Osteocyte (in vitro differentiated cells): ENCODE measurements at regions not wholly inside any gene's neighbourhood (a gene's known extent, or its start where the extent isn't known, plus 50 kb on each side); places are given as distances from the start of the nearest gene placed in this dataset.

Experiments used
- DNase-seq: peaks from one replicate; pipeline ENCODE4 v3.0.0; 2021; ENCODE audit warnings: mixed read lengths; ENCODE audit not compliant: unreplicated experiment; ENCODE audit errors: extremely low spot score
- H3K27ac Mint-ChIP-seq: one replicate; pipeline ENCODE4 v1.8.0; 2021; ENCODE audit warnings: mild to moderate bottlenecking, mixed read lengths; ENCODE audit not compliant: unreplicated experiment
- H3K27me3 Mint-ChIP-seq: one replicate; pipeline ENCODE4 v1.8.0; 2021; ENCODE audit warnings: mixed read lengths; ENCODE audit not compliant: unreplicated experiment
- H3K36me3 Mint-ChIP-seq: one replicate; pipeline ENCODE4 v1.8.0; 2021; ENCODE audit warnings: mixed read lengths; ENCODE audit not compliant: unreplicated experiment
- H3K4me1 Mint-ChIP-seq: one replicate; pipeline ENCODE4 v1.8.0; 2021; ENCODE audit warnings: mixed read lengths; ENCODE audit not compliant: unreplicated experiment
- H3K4me3 Mint-ChIP-seq: one replicate; pipeline ENCODE4 v1.8.0; 2021; ENCODE audit warnings: mild to moderate bottlenecking, moderate library complexity, mixed read lengths; ENCODE audit not compliant: unreplicated experiment
- H3K9me3 Mint-ChIP-seq: one replicate; pipeline ENCODE4 v1.8.0; 2021; ENCODE audit warnings: mixed read lengths; ENCODE audit not compliant: unreplicated experiment
- CTCF ChIP-seq: fragments of 200-600 bp; sonication (generic); IDR thresholded peaks from 2 replicates; pipeline ENCODE4 v1.5.0; 2021; ENCODE audit warnings: antibody characterized with exemption, mild to moderate bottlenecking, moderate library complexity

- DNase-seq, result no peak
- no peaks in the 10 kb centered on the region for H3K36me3 Mint-ChIP-seq
- peaks cover 12% of the 10 kb centered on the region for H3K9me3 Mint-ChIP-seq
- no peak overlapping the region for H3K4me3 Mint-ChIP-seq
- TF ChIP-seq CTCF, result no peak
- H3K27me3 Mint-ChIP-seq, result no peaks in the 10 kb centered on the region
- no peaks in the 10 kb centered on the region for H3K4me1 Mint-ChIP-seq
- no peak overlapping the region for H3K27ac Mint-ChIP-seq
Observed at GRCh38 chrX:40182615-40183014, 84.9 kb upstream of the BCOR start.

GRCh38 chrX:40182095-40182494 lies 84.3 kb upstream of the BCOR start:
- peaks cover 2% of the 10 kb centered on the region for H3K4me1 Mint-ChIP-seq
- DNase-seq, result no peak
- H3K36me3 Mint-ChIP-seq, result no peaks in the 10 kb centered on the region
- no peaks in the 10 kb centered on the region for H3K27me3 Mint-ChIP-seq
- TF ChIP-seq CTCF, result no peak
- no peak overlapping the region for H3K4me3 Mint-ChIP-seq
- H3K9me3 Mint-ChIP-seq, result peaks cover 12% of the 10 kb centered on the region
- no peak overlapping the region for H3K27ac Mint-ChIP-seq

GRCh38 chrX:40179283-40179682 lies 81.5 kb upstream of the BCOR start:
- peaks cover 9% of the 10 kb centered on the region for H3K4me1 Mint-ChIP-seq
- no peaks in the 10 kb centered on the region for H3K9me3 Mint-ChIP-seq
- H3K27ac Mint-ChIP-seq, result no peak overlapping the region
- TF ChIP-seq CTCF, result no peak
- no peak for DNase-seq
- H3K4me3 Mint-ChIP-seq, result no peak overlapping the region
- no peaks in the 10 kb centered on the region for H3K36me3 Mint-ChIP-seq
- H3K27me3 Mint-ChIP-seq, result no peaks in the 10 kb centered on the region

- Mint-ChIP-seq H3K27ac (peak overlapping the region; percentile 8), H3K9me3 (no peaks in the 10 kb centered on the region), H3K27me3 (no peaks in the 10 kb centered on the region), H3K4me3 (no peak overlapping the region), H3K36me3 (no peaks in the 10 kb centered on the region), H3K4me1 (peaks cover 19% of the 10 kb centered on the region)
- DNase-seq, result no peak
- TF ChIP-seq CTCF, result no peak
Observed at GRCh38 chrX:40177942-40178715, 80.4 kb upstream of the BCOR start.

- Mint-ChIP-seq H3K4me3 (peak overlapping the region; percentile 76), H3K27ac (peak overlapping the region; percentile 91), H3K4me1 (peaks cover 23% of the 10 kb centered on the region), H3K36me3 (no peaks in the 10 kb centered on the region), H3K9me3 (no peaks in the 10 kb centered on the region), H3K27me3 (no peaks in the 10 kb centered on the region)
- no peak for TF ChIP-seq CTCF
- no peak for DNase-seq
Observed at GRCh38 chrX:40177489-40177888, 79.7 kb upstream of the BCOR start.
